Activated CD8-positive, alpha-beta T cell treated with anti-CD3 and anti-CD28 coated beads, Interleukin-2, amount 10 ng/mL, durations not matched to agents 7 days and 5 days (primary cell): ENCODE measurements at regions not wholly inside any gene's neighbourhood (a gene's known extent, or its start where the extent isn't known, plus 50 kb on each side); places are given as distances from the start of the nearest gene placed in this dataset.
A peak's percentile ranks its signal among the peaks of the same experiment; 100 is the strongest.
"Not testable (repeated sequence)": the region's sequence is repeated elsewhere in the genome, so short reads cannot be mapped to it uniquely, and the experiment has no call there.

Source experiments
- ATAC-seq: fragments of 150-1000 bp; cut with Tn5 transposase; one replicate; pipeline ENCODE4 v1.10.0; 2021; ENCODE audit warnings: moderate library complexity
- CTCF ChIA-PET: fragments of 350-600 bp; sonication (Branson Sonifier 250); formaldehyde crosslinking; loops from one replicate; lab custom pipeline; 2021; ENCODE audit warnings: antibody characterized with exemption; lab: Charles Lee
- POLR2A ChIA-PET: fragments of 350-600 bp; sonication (Branson Sonifier 250); formaldehyde crosslinking; loops from one replicate; lab custom pipeline; 2021; ENCODE audit warnings: antibody characterized with exemption; lab: Charles Lee
- DNase-seq: peaks from one replicate; pipeline ENCODE4 v3.0.0-alpha.2; 2020
- H3K27ac Mint-ChIP-seq: one replicate; pipeline ENCODE4 v1.8.0; 2021; ENCODE audit warnings: mild to moderate bottlenecking, mixed read lengths
- H3K27me3 Mint-ChIP-seq: one replicate; pipeline ENCODE4 v1.8.0; 2021; ENCODE audit warnings: low read depth, mixed read lengths
- H3K36me3 Mint-ChIP-seq: one replicate; pipeline ENCODE4 v1.8.0; 2021; ENCODE audit warnings: low read depth, mixed read lengths
- H3K4me1 Mint-ChIP-seq: one replicate; pipeline ENCODE4 v1.8.0; 2021; ENCODE audit warnings: low read depth, mixed read lengths
- H3K4me3 Mint-ChIP-seq: one replicate; pipeline ENCODE4 v1.8.0; 2021; ENCODE audit warnings: mild to moderate bottlenecking, mixed read lengths
- H3K9me3 Mint-ChIP-seq: one replicate; pipeline ENCODE4 v1.8.0; 2022; ENCODE audit warnings: mixed read lengths; ENCODE audit not compliant: insufficient read depth

GRCh38 chr7:69393912-69394311 lies 204.4 kb upstream of the AUTS2 start:
- H3K27ac Mint-ChIP-seq, H3K4me1 Mint-ChIP-seq, H3K27me3 Mint-ChIP-seq, DNase-seq, H3K4me3 Mint-ChIP-seq, H3K9me3 Mint-ChIP-seq, POLR2A ChIA-PET, H3K36me3 Mint-ChIP-seq, ATAC-seq: not testable (repeated sequence)
- CTCF ChIA-PET = interaction anchor here (0.6 kb wide), 1 partner anchor 388 kb away, joined by 3 read pairs; no protein-coding TSS in a partner anchor

- Mint-ChIP-seq H3K36me3 (no peaks in the 10 kb centered on the region), H3K9me3 (no peaks in the 10 kb centered on the region), H3K4me1 (no peaks in the 10 kb centered on the region), H3K27ac (no peak overlapping the region), H3K27me3 (no peaks in the 10 kb centered on the region), H3K4me3 (no peak overlapping the region)
- CTCF ChIA-PET = no interaction called here
- POLR2A ChIA-PET = no interaction called here
- DNase-seq (no peak), ATAC-seq (no peak)
Measured at GRCh38 chr7:69395061-69395714, 203.1 kb upstream of the AUTS2 start.

GRCh38 chr7:69398986-69399385 lies 199.3 kb upstream of the AUTS2 start:
- CTCF ChIA-PET = no interaction called here
- Mint-ChIP-seq H3K4me3 (no peak overlapping the region), H3K4me1 (no peaks in the 10 kb centered on the region), H3K36me3 (no peaks in the 10 kb centered on the region), H3K9me3 (no peaks in the 10 kb centered on the region), H3K27ac (no peak overlapping the region), H3K27me3 (no peaks in the 10 kb centered on the region)
- POLR2A ChIA-PET = no interaction called here
- no peak for DNase-seq
- no peak for ATAC-seq

GRCh38 chr7:69399401-69399800 lies 198.9 kb upstream of the AUTS2 start:
- POLR2A ChIA-PET = no interaction called here
- H3K4me3 Mint-ChIP-seq = no peak overlapping the region
- no peaks in the 10 kb centered on the region for H3K4me1 Mint-ChIP-seq
- CTCF ChIA-PET = no interaction called here
- DNase-seq = no peak
- no peaks in the 10 kb centered on the region for H3K27me3 Mint-ChIP-seq
- ATAC-seq = no peak
- H3K27ac Mint-ChIP-seq = no peak overlapping the region
- H3K9me3 Mint-ChIP-seq = no peaks in the 10 kb centered on the region
- H3K36me3 Mint-ChIP-seq = no peaks in the 10 kb centered on the region

- ChIA-PET POLR2A (no interaction called here), CTCF (no interaction called here)
- DNase-seq (no peak), ATAC-seq (no peak)
- no peaks in the 10 kb centered on the region for H3K9me3 Mint-ChIP-seq
- no peaks in the 10 kb centered on the region for H3K36me3 Mint-ChIP-seq
- no peaks in the 10 kb centered on the region for H3K4me1 Mint-ChIP-seq
- no peak overlapping the region for H3K4me3 Mint-ChIP-seq
- no peaks in the 10 kb centered on the region for H3K27me3 Mint-ChIP-seq
- no peak overlapping the region for H3K27ac Mint-ChIP-seq
Measured at GRCh38 chr7:69402696-69403095, 195.6 kb upstream of the AUTS2 start.

- ATAC-seq (no peak), DNase-seq (no peak)
- no peaks in the 10 kb centered on the region for H3K27me3 Mint-ChIP-seq
- no peaks in the 10 kb centered on the region for H3K9me3 Mint-ChIP-seq
- H3K4me3 Mint-ChIP-seq = no peak overlapping the region
- CTCF ChIA-PET = no interaction called here
- H3K27ac Mint-ChIP-seq = no peak overlapping the region
- H3K4me1 Mint-ChIP-seq = no peaks in the 10 kb centered on the region
- POLR2A ChIA-PET = no interaction called here
- no peaks in the 10 kb centered on the region for H3K36me3 Mint-ChIP-seq
Measured at GRCh38 chr7:69403169-69403568, 195.1 kb upstream of the AUTS2 start.

GRCh38 chr7:69411018-69411417 lies 187.3 kb upstream of the AUTS2 start:
- H3K36me3 Mint-ChIP-seq = no peaks in the 10 kb centered on the region
- no peak overlapping the region for H3K4me3 Mint-ChIP-seq
- H3K27me3 Mint-ChIP-seq = no peaks in the 10 kb centered on the region
- H3K4me1 Mint-ChIP-seq = peaks cover 5% of the 10 kb centered on the region
- ChIA-PET POLR2A (no interaction called here), CTCF (no interaction called here)
- H3K27ac Mint-ChIP-seq = no peak overlapping the region
- ATAC-seq (no peak), DNase-seq (no peak)
- H3K9me3 Mint-ChIP-seq = peaks cover 6% of the 10 kb centered on the region

- H3K9me3 Mint-ChIP-seq = peaks cover 6% of the 10 kb centered on the region
- no peaks in the 10 kb centered on the region for H3K27me3 Mint-ChIP-seq
- ATAC-seq (no peak), DNase-seq (no peak)
- H3K36me3 Mint-ChIP-seq = no peaks in the 10 kb centered on the region
- no peak overlapping the region for H3K27ac Mint-ChIP-seq
- H3K4me3 Mint-ChIP-seq = no peak overlapping the region
- ChIA-PET CTCF (no interaction called here), POLR2A (no interaction called here)
- H3K4me1 Mint-ChIP-seq = peaks cover 5% of the 10 kb centered on the region
Measured at GRCh38 chr7:69411466-69411865, 186.8 kb upstream of the AUTS2 start.

- Mint-ChIP-seq H3K27me3 (no peaks in the 10 kb centered on the region), H3K4me1 (peaks cover 5% of the 10 kb centered on the region), H3K4me3 (no peak overlapping the region), H3K27ac (no peak overlapping the region), H3K9me3 (peaks cover 6% of the 10 kb centered on the region), H3K36me3 (no peaks in the 10 kb centered on the region)
- POLR2A ChIA-PET = no interaction called here
- CTCF ChIA-PET = no interaction called here
- ATAC-seq (peak; percentile 84), DNase-seq (peak; percentile 41)
Measured at GRCh38 chr7:69412331-69413146, 185.7 kb upstream of the AUTS2 start.

- no peak overlapping the region for H3K27ac Mint-ChIP-seq
- DNase-seq = no peak
- H3K4me1 Mint-ChIP-seq = peaks cover 5% of the 10 kb centered on the region
- no peak overlapping the region for H3K4me3 Mint-ChIP-seq
- H3K36me3 Mint-ChIP-seq = no peaks in the 10 kb centered on the region
- H3K9me3 Mint-ChIP-seq = peaks cover 12% of the 10 kb centered on the region
- ChIA-PET POLR2A (no interaction called here), CTCF (no interaction called here)
- no peaks in the 10 kb centered on the region for H3K27me3 Mint-ChIP-seq
- ATAC-seq = no peak
Measured at GRCh38 chr7:69414555-69414954, 183.7 kb upstream of the AUTS2 start.

GRCh38 chr7:69418869-69419670 lies 179.2 kb upstream of the AUTS2 start:
- no peak for ATAC-seq
- Mint-ChIP-seq H3K4me1 (no peaks in the 10 kb centered on the region), H3K27ac (no peak overlapping the region), H3K27me3 (no peaks in the 10 kb centered on the region), H3K36me3 (no peaks in the 10 kb centered on the region), H3K9me3 (peaks cover 12% of the 10 kb centered on the region), H3K4me3 (no peak overlapping the region)
- no peak for DNase-seq
- POLR2A ChIA-PET = interaction anchor here (0.6 kb wide), 1 partner anchor 457 kb away, joined by 3 read pairs; no protein-coding TSS in a partner anchor
- CTCF ChIA-PET = no interaction called here

GRCh38 chr7:69419934-69420333 lies 178.3 kb upstream of the AUTS2 start:
- no peak overlapping the region for H3K27ac Mint-ChIP-seq
- CTCF ChIA-PET = no interaction called here
- H3K27me3 Mint-ChIP-seq = no peaks in the 10 kb centered on the region
- no peak for DNase-seq
- no peak for ATAC-seq
- POLR2A ChIA-PET = no interaction called here
- peaks cover 9% of the 10 kb centered on the region for H3K9me3 Mint-ChIP-seq
- no peaks in the 10 kb centered on the region for H3K36me3 Mint-ChIP-seq
- no peaks in the 10 kb centered on the region for H3K4me1 Mint-ChIP-seq
- no peak overlapping the region for H3K4me3 Mint-ChIP-seq
